ENCODE measurements at regions not wholly inside any gene's neighbourhood (a gene's known extent, or its start where the extent isn't known, plus 50 kb on each side); places are given as distances from the start of the nearest gene placed in this dataset.

DNA sequence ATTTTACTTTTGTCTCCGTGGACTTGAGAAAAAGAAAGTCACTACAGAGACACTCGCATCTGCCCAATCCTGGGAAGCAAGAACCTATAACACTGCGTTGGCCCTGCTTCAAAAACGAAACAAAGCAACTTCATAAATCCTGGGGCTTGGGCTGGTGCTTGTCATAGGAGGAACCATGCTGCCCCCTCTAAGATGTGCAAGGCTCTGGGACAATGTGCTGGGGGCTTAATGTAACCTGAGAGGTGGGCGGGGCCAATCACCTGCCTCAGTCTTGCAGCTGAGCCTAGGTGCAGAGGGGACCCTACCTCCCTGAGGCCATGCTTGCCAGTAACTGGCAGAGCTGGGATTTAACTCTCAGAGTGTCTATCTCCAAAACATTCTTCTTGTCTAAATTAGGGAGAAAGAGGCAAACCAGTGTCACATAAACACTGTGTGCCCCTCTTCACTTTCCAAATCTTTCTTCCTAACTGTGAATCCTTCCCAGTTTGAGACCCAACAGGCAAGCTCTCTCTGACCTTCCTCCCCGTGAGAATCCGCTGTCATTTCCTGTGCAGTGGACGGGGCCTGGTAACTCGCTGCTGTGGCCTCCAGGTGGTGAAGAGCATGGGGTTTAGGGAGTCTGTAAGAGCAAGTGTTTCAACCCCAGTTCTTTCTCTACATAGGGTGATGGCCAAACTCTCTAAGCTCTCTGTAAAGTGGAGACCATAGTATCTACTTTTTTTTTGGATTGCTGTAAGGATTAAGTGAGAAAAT, 115.1 kb downstream of the ACKR3 start:
- no peak overlapping the region for H3K9ac ChIP-seq (ENCODE audit: insufficient read depth, low read length)
- no peaks in the 10 kb centered on the region for H3K79me2 ChIP-seq (ENCODE audit: control insufficient read depth, insufficient read depth, low read length)
- H2AFZ ChIP-seq (ENCODE audit: low read length), result no peak overlapping the region
- H4K20me1 ChIP-seq (ENCODE audit: control insufficient read depth, extremely low read depth, insufficient read depth, low read length), result no peaks in the 10 kb centered on the region
- H3K4me3 ChIP-seq (replicated peaks in 1 of 4; ENCODE audit: control extremely low read depth in 1 of 4, insufficient read depth in 1 of 4, low read depth in 3 of 4, low read length in 4 of 4), result no peak overlapping the region
- no peak for DNase-seq (ENCODE audit: low read depth in 2 of 2)
- no peak overlapping the region for H3K4me2 ChIP-seq (ENCODE audit: extremely low read depth, insufficient read depth, low read length)
- no peaks in the 10 kb centered on the region for H3K4me1 ChIP-seq (ENCODE audit: control insufficient read depth, extremely low read depth, insufficient read depth, low read length)
- H3K36me3 ChIP-seq (ENCODE audit: control insufficient read depth, insufficient read depth, low read length), result no peaks in the 10 kb centered on the region
- H3K27me3 ChIP-seq (ENCODE audit: control insufficient read depth, insufficient read depth, low read length), result no peaks in the 10 kb centered on the region
- TF ChIP-seq EZH2 (IDR thresholded peaks at IDR 0.05; ENCODE audit: low read length, missing control alignments), result no peak
- TF ChIP-seq, protein P1, sequence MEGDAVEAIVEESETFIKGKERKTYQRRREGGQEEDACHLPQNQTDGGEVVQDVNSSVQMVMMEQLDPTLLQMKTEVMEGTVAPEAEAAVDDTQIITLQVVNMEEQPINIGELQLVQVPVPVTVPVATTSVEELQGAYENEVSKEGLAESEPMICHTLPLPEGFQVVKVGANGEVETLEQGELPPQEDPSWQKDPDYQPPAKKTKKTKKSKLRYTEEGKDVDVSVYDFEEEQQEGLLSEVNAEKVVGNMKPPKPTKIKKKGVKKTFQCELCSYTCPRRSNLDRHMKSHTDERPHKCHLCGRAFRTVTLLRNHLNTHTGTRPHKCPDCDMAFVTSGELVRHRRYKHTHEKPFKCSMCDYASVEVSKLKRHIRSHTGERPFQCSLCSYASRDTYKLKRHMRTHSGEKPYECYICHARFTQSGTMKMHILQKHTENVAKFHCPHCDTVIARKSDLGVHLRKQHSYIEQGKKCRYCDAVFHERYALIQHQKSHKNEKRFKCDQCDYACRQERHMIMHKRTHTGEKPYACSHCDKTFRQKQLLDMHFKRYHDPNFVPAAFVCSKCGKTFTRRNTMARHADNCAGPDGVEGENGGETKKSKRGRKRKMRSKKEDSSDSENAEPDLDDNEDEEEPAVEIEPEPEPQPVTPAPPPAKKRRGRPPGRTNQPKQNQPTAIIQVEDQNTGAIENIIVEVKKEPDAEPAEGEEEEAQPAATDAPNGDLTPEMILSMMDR (conservative IDR thresholded peaks at IDR 0.05 in 1 of 2, IDR thresholded peaks at IDR 0.05 in 1 of 2; ENCODE audit: low read depth in 1 of 2, low read length in 2 of 2), result no peak
- no peak overlapping the region for H3K27ac ChIP-seq (ENCODE audit: insufficient read depth, low read length)
- H3K9me3 ChIP-seq (ENCODE audit: control insufficient read depth, insufficient read depth, low read depth, low read length), result no peaks in the 10 kb centered on the region

DNA sequence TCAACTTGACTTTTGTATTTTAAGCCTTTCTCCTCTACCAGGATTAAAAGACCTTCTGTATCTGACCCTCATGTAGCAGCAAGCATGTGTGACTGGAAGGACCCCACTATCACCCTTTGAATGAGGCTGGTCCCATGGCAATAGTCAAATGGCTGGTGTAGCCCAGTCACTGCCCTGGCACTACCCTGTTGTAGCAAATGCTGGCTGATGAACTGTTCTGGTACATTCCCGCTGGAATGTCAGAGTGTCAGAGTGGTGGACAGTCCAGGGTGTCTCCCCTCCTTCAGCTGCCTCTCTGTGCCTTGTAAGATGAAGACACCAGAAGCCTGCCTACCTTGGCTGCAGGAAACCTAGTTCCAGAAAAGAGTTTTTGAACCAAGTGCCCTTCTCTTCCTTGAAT, 115.7 kb downstream of the ACKR3 start:
- H3K9me3 ChIP-seq (ENCODE audit: control insufficient read depth, insufficient read depth, low read depth, low read length), result no peaks in the 10 kb centered on the region
- no peaks in the 10 kb centered on the region for H3K36me3 ChIP-seq (ENCODE audit: control insufficient read depth, insufficient read depth, low read length)
- no peaks in the 10 kb centered on the region for H3K4me1 ChIP-seq (ENCODE audit: control insufficient read depth, extremely low read depth, insufficient read depth, low read length)
- H3K79me2 ChIP-seq (ENCODE audit: control insufficient read depth, insufficient read depth, low read length), result no peaks in the 10 kb centered on the region
- H3K27me3 ChIP-seq (ENCODE audit: control insufficient read depth, insufficient read depth, low read length), result no peaks in the 10 kb centered on the region
- H3K4me3 ChIP-seq (replicated peaks in 1 of 4; ENCODE audit: control extremely low read depth in 1 of 4, insufficient read depth in 1 of 4, low read depth in 3 of 4, low read length in 4 of 4), result no peak overlapping the region
- no peak for DNase-seq (ENCODE audit: low read depth in 2 of 2)
- H3K4me2 ChIP-seq (ENCODE audit: extremely low read depth, insufficient read depth, low read length), result no peak overlapping the region
- no peak overlapping the region for H3K27ac ChIP-seq (ENCODE audit: insufficient read depth, low read length)
- TF ChIP-seq, protein P1 (conservative IDR thresholded peaks at IDR 0.05 in 1 of 2, IDR thresholded peaks at IDR 0.05 in 1 of 2; ENCODE audit: low read depth in 1 of 2, low read length in 2 of 2), result no peak
- no peak for TF ChIP-seq EZH2 (IDR thresholded peaks at IDR 0.05; ENCODE audit: low read length, missing control alignments)
- H4K20me1 ChIP-seq (ENCODE audit: control insufficient read depth, extremely low read depth, insufficient read depth, low read length), result no peaks in the 10 kb centered on the region
- H2AFZ ChIP-seq (ENCODE audit: low read length), result no peak overlapping the region
- no peak overlapping the region for H3K9ac ChIP-seq (ENCODE audit: insufficient read depth, low read length)

DNA sequence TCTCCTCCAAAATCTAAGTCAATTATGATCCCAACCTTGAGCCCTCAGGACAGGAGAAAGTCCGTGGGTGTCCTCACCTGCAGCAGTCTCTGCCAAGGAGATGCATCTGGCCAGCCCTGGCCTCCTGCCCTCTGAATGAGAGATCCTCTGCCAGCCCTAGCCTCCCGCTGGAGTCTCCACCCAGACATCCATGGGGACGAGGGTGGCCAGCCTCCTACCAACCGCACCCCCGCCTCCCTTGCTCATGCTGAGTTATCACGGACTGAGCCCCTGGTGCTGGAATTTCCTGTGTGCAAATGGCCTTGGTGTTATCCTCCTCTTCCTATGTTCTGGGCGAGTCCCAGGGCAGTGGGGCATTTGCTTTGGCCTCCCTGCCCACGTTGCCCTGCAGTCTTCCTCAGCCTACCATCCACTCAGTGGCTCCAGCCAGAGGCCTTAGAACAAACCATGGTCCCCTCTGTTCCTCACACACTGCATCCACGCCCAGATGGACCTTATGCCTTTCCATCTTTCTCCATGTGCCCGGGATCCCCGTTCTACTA, 116.4 kb downstream of the ACKR3 start:
- Histone ChIP-seq H2AFZ (ENCODE audit: low read length) (no peak overlapping the region), H3K4me1 (ENCODE audit: control insufficient read depth, extremely low read depth, insufficient read depth, low read length) (no peaks in the 10 kb centered on the region), H3K4me3 (replicated peaks in 1 of 4; ENCODE audit: control extremely low read depth in 1 of 4, insufficient read depth in 1 of 4, low read depth in 3 of 4, low read length in 4 of 4) (no peak overlapping the region), H3K9ac (ENCODE audit: insufficient read depth, low read length) (no peak overlapping the region), H3K4me2 (ENCODE audit: extremely low read depth, insufficient read depth, low read length) (no peak overlapping the region), H3K9me3 (ENCODE audit: control insufficient read depth, insufficient read depth, low read depth, low read length) (no peaks in the 10 kb centered on the region), H4K20me1 (ENCODE audit: control insufficient read depth, extremely low read depth, insufficient read depth, low read length) (no peaks in the 10 kb centered on the region), H3K79me2 (ENCODE audit: control insufficient read depth, insufficient read depth, low read length) (no peaks in the 10 kb centered on the region), H3K27ac (ENCODE audit: insufficient read depth, low read length) (no peak overlapping the region), H3K36me3 (ENCODE audit: control insufficient read depth, insufficient read depth, low read length) (no peaks in the 10 kb centered on the region), H3K27me3 (ENCODE audit: control insufficient read depth, insufficient read depth, low read length) (no peaks in the 10 kb centered on the region)
- no peak for DNase-seq (ENCODE audit: low read depth in 2 of 2)
- TF ChIP-seq EZH2 (IDR thresholded peaks at IDR 0.05; ENCODE audit: low read length, missing control alignments), result no peak
- TF ChIP-seq, protein P1 (conservative IDR thresholded peaks at IDR 0.05 in 1 of 2, IDR thresholded peaks at IDR 0.05 in 1 of 2; ENCODE audit: low read depth in 1 of 2, low read length in 2 of 2), result no peak

Data from fibroblast of lung (primary cell).